Esophagus squamous epithelium (tissue), 5 donors: ENCODE measurements at regions not wholly inside any gene's neighbourhood (a gene's known extent, or its start where the extent isn't known, plus 50 kb on each side); places are given as distances from the start of the nearest gene placed in this dataset.

Experiments
- DNase-seq: peaks from one replicate; lab custom pipeline; 2025; lab: John Stamatoyannopoulos, UW
- H3K27ac ChIP-seq, 4 donors: fragments of 200-600 bp; sonication (generic); one replicate each; pipeline ENCODE4 v1.5.1; 2016 to 2019; ENCODE audit warnings: mild to moderate bottlenecking in 1 of 4
- H3K27me3 ChIP-seq, 4 donors: fragments of 200-600 bp; sonication (generic); 1 replicate in 3 of 4; 2 replicates in 1 of 4; pipeline versions ENCODE4 v1.5.1 to v1.6.0; 2017 to 2021; ENCODE audit warnings: antibody characterized with exemption in 1 of 4
- H3K36me3 ChIP-seq, 3 donors: fragments of 200-600 bp; sonication (generic); one replicate each; pipeline ENCODE4 v1.5.1; 2016 to 2019
- H3K4me1 ChIP-seq, 3 donors: fragments of 200-600 bp; sonication (generic); one replicate each; pipeline ENCODE4 v1.5.1; 2017 to 2019
- H3K4me3 ChIP-seq, 4 donors: fragments of 200-600 bp; sonication (generic); 1 replicate in 3 of 4; 2 replicates in 1 of 4; pipeline ENCODE4 v1.5.1; 2016 to 2019; ENCODE audit warnings: mild to moderate bottlenecking in 2 of 4, moderate library complexity in 1 of 4
- H3K9me3 ChIP-seq, 3 donors: fragments of 200-600 bp; sonication (generic); one replicate each; pipeline ENCODE4 v1.5.1; 2016 to 2019
- CTCF ChIP-seq, 6 experiments: fragments of 450-650 bp in 4 of 6; fragments of 200-600 bp in 2 of 6; sonication (generic) in 2 of 6; IDR thresholded peaks; one replicate each; pipeline ENCODE4 v1.5.1; 2016 to 2019; ENCODE audit warnings: antibody characterized with exemption in 6 of 6, mild to moderate bottlenecking in 4 of 6, moderate library complexity in 4 of 6
- POLR2A ChIP-seq, 4 donors: fragments of 450-650 bp; IDR thresholded peaks; one replicate each; pipeline ENCODE4 v1.6.1; 2017; ENCODE audit warnings: antibody characterized with exemption in 4 of 4, mild to moderate bottlenecking in 4 of 4, moderate library complexity in 3 of 4
- WGBS, 2 donors: methylation state at CpG; one replicate each; pipeline ENCODE4 v1.1.5; 2018; 5-methylcytosine and 5-hydroxymethylcytosine counted together
- intact Hi-C: fragments of 100-400 bp; cut with DNase I; formaldehyde crosslinking; loops from one replicate; pipeline ENCODE4 v1.15.0; 2022
- donor health status: DM: yes; HTN: yes; CAD: no.

GRCh38 chr1:184919892-184920291, 54.4 kb downstream of the NIBAN1 start:
- DNase-seq: no peak
- WGBS, 2 donors: 78 to 80% methylated on average over 4 of the region's 4 CpGs
- H3K27ac ChIP-seq: no peak overlapping the region
- H3K4me1 ChIP-seq: peaks cover 0 to 31% (median 3%) of the 10 kb centered on the region in 3 donors
- no peaks in the 10 kb centered on the region for H3K9me3 ChIP-seq
- no peak overlapping the region for H3K4me3 ChIP-seq
- intact Hi-C loops: no loop called here
- TF ChIP-seq POLR2A (IDR thresholded peaks at IDR 0.05) (no peak), CTCF (IDR thresholded peaks at IDR 0.05) (no peak)
- no peaks in the 10 kb centered on the region for H3K36me3 ChIP-seq
- no peaks in the 10 kb centered on the region for H3K27me3 ChIP-seq

GRCh38 chr1:184915463-184916090, 58.7 kb downstream of the NIBAN1 start:
- peaks cover 0 to 47% (median 11%) of the 10 kb centered on the region in 3 donors for H3K4me1 ChIP-seq
- intact Hi-C loops: no loop called here
- no peaks in the 10 kb centered on the region for H3K9me3 ChIP-seq
- peak overlapping the region in 2 of 4 donors; percentile 38 to 52 for H3K27ac ChIP-seq
- WGBS, 2 donors: 86 to 87% methylated on average over 3 of the region's 3 CpGs
- no peaks in the 10 kb centered on the region for H3K36me3 ChIP-seq
- no peaks in the 10 kb centered on the region for H3K27me3 ChIP-seq
- TF ChIP-seq CTCF (IDR thresholded peaks at IDR 0.05): no peak
- no peak for TF ChIP-seq POLR2A (IDR thresholded peaks at IDR 0.05)
- DNase-seq: no peak
- H3K4me3 ChIP-seq: no peak overlapping the region

- TF ChIP-seq POLR2A (IDR thresholded peaks at IDR 0.05) (no peak), CTCF (IDR thresholded peaks at IDR 0.05) (no peak)
- DNase-seq: no peak
- Histone ChIP-seq H3K27me3 (no peaks in the 10 kb centered on the region), H3K4me3 (no peak overlapping the region), H3K4me1 (peaks cover 0 to 51% (median 12%) of the 10 kb centered on the region in 3 donors), H3K27ac (peak overlapping the region in 2 of 4 donors; percentile 38 to 52), H3K9me3 (no peaks in the 10 kb centered on the region), H3K36me3 (no peaks in the 10 kb centered on the region)
- 74 to 82% methylated on average over 4 of the region's 4 CpGs for whole genome bisulfite sequencing, 2 donors
- intact Hi-C loops: no loop called here
These were observed 60.2 kb downstream of the NIBAN1 start for GRCh38 chr1:184914149-184914548.

GRCh38 chr1:184912392-184912791, 61.9 kb downstream of the NIBAN1 start:
- peaks cover 0 to 44% (median 12%) of the 10 kb centered on the region in 3 donors for H3K4me1 ChIP-seq
- no peaks in the 10 kb centered on the region for H3K27me3 ChIP-seq
- 70 to 76% methylated on average over 3 of the region's 3 CpGs for WGBS, 2 donors
- H3K9me3 ChIP-seq: no peaks in the 10 kb centered on the region
- no peak for DNase-seq
- TF ChIP-seq POLR2A (IDR thresholded peaks at IDR 0.05) (no peak), CTCF (IDR thresholded peaks at IDR 0.05) (no peak)
- intact Hi-C loops: no loop called here
- no peaks in the 10 kb centered on the region for H3K36me3 ChIP-seq
- no peak overlapping the region for H3K4me3 ChIP-seq
- H3K27ac ChIP-seq: peak overlapping the region in 1 of 4 donors; percentile 53

GRCh38 chr1:184911830-184912229, 62.5 kb downstream of the NIBAN1 start:
- peak overlapping the region in 2 of 4 donors; percentile 53 to 69 for H3K27ac ChIP-seq
- TF ChIP-seq CTCF (IDR thresholded peaks at IDR 0.05): no peak
- WGBS, 2 donors: 81 to 86% methylated on average over 2 of the region's 2 CpGs
- intact Hi-C loops: no loop called here
- H3K27me3 ChIP-seq: no peaks in the 10 kb centered on the region
- no peak for DNase-seq
- no peaks in the 10 kb centered on the region for H3K9me3 ChIP-seq
- no peaks in the 10 kb centered on the region for H3K36me3 ChIP-seq
- no peak overlapping the region for H3K4me3 ChIP-seq
- H3K4me1 ChIP-seq: peaks cover 0 to 44% (median 12%) of the 10 kb centered on the region in 3 donors
